ENCODE measurements at regions not wholly inside any gene's neighbourhood (a gene's known extent, or its start where the extent isn't known, plus 50 kb on each side); places are given as distances from the start of the nearest gene placed in this dataset.
"Not testable (repeated sequence)": the region's sequence is repeated elsewhere in the genome, so short reads cannot be mapped to it uniquely, and the experiment has no call there.

- TF ChIP-seq CTCF (IDR thresholded peaks at IDR 0.05; ENCODE audit: low read depth, low read length); EZH2phosphoT487 (IDR thresholded peaks at IDR 0.05; ENCODE audit: low read depth): not testable (repeated sequence)
These were observed 105.9 kb upstream of the ARMC3 start for GRCh38 chr10:22821921-22822320.
